Suppressor macrophage treated with lipopolysaccharide for 4 hours (primary cell): ENCODE measurements at regions not wholly inside any gene's neighbourhood (a gene's known extent, or its start where the extent isn't known, plus 50 kb on each side); places are given as distances from the start of the nearest gene placed in this dataset.
A peak's percentile ranks its signal among the peaks of the same experiment; 100 is the strongest.
"Not testable (repeated sequence)": the region's sequence is repeated elsewhere in the genome, so short reads cannot be mapped to it uniquely, and the experiment has no call there.

Experiments used
- DNase-seq: peaks from one replicate; pipeline ENCODE4 v3.0.0-alpha.2; 2020

- no peak for DNase-seq
Observed at GRCh38 chr7:19530852-19531251, 178.0 kb downstream of the POLR1F start.

GRCh38 chr7:19530261-19530660, 178.6 kb downstream of the POLR1F start:
- no peak for DNase-seq

GRCh38 chr7:19526639-19527038, 182.2 kb downstream of the POLR1F start:
- no peak for DNase-seq

- DNase-seq, result no peak
Observed at GRCh38 chr7:19522486-19522885, 186.4 kb downstream of the POLR1F start.

- no peak for DNase-seq
Observed at GRCh38 chr7:19520392-19520791, 188.4 kb downstream of the POLR1F start.

GRCh38 chr7:19519443-19520021, 189.3 kb downstream of the POLR1F start:
- no peak for DNase-seq

- not testable (repeated sequence) for DNase-seq
Observed at GRCh38 chr7:19517546-19517945, 191.3 kb downstream of the POLR1F start.

- DNase-seq, result no peak
Observed at GRCh38 chr7:19508821-19509220, 200.0 kb downstream of the POLR1F start.

- no peak for DNase-seq
Observed at GRCh38 chr7:19508124-19508523, 200.7 kb downstream of the POLR1F start.

GRCh38 chr7:19491821-19492452, 216.9 kb downstream of the POLR1F start:
- peak; percentile 33 for DNase-seq

GRCh38 chr7:19491371-19491770, 217.5 kb downstream of the POLR1F start:
- no peak for DNase-seq

- no peak for DNase-seq
Observed at GRCh38 chr7:19489162-19489820, 219.5 kb downstream of the POLR1F start.

- no peak for DNase-seq
Observed at GRCh38 chr7:19488056-19488455, 220.8 kb downstream of the POLR1F start.

- no peak for DNase-seq
Observed at GRCh38 chr7:19482628-19483027, 226.2 kb downstream of the POLR1F start.

GRCh38 chr7:19480383-19480782, 228.5 kb downstream of the POLR1F start:
- DNase-seq, result no peak

- no peak for DNase-seq
Observed at GRCh38 chr7:19470031-19470430, 238.8 kb downstream of the POLR1F start.

- DNase-seq, result no peak
Observed at GRCh38 chr7:19465861-19466260, 243.0 kb downstream of the POLR1F start.

- no peak for DNase-seq
Observed at GRCh38 chr7:19464751-19465150, 244.1 kb downstream of the POLR1F start.

- no peak for DNase-seq
Observed at GRCh38 chr7:19464241-19464640, 244.6 kb downstream of the POLR1F start.

GRCh38 chr7:19463581-19463980, 245.3 kb downstream of the POLR1F start:
- DNase-seq, result no peak

- DNase-seq, result no peak
Observed at GRCh38 chr7:19455623-19456022, 253.2 kb downstream of the POLR1F start.

- DNase-seq, result no peak
Observed at GRCh38 chr7:19448091-19448490, 260.7 kb downstream of the POLR1F start.

GRCh38 chr7:19442016-19442785, 266.6 kb downstream of the POLR1F start:
- peak; percentile 34 for DNase-seq

GRCh38 chr7:19439517-19439916, 269.3 kb downstream of the POLR1F start:
- peak; percentile 20 for DNase-seq
